Left ventricle myocardium superior (tissue), 1 donor: ENCODE measurements at regions not wholly inside any gene's neighbourhood (a gene's known extent, or its start where the extent isn't known, plus 50 kb on each side); places are given as distances from the start of the nearest gene placed in this dataset.
A peak's percentile ranks its signal among the peaks of the same experiment; 100 is the strongest.

Source experiments
- ATAC-seq: fragments of 200-7000 bp; cut with Tn5 transposase; one replicate; pipeline ENCODE4 v1.9.1; 2020; ENCODE audit warnings: mild to moderate bottlenecking, moderate library complexity
- DNase-seq: peaks from one replicate; pipeline ENCODE4 v3.0.0-alpha.2; 2020
- intact Hi-C: fragments of 100-400 bp; cut with micrococcal nuclease; formaldehyde crosslinking; loops from one replicate; pipeline ENCODE4 v1.11.0; 2022
- donor health status: DM: no; HTN: yes; CAD: no; lungs with severe emphysema.

- ATAC-seq (peak; percentile 62), DNase-seq (peak; percentile 46)
- intact Hi-C loops: no loop called here
Measured at GRCh38 chr6:105504706-105505105, 101.8 kb upstream of the PREP start.

GRCh38 chr6:105503641-105504040 is 100.8 kb upstream of the PREP start:
- intact Hi-C loops: no loop called here
- DNase-seq: no peak
- ATAC-seq: no peak

- intact Hi-C loops: no loop called here
- ATAC-seq (no peak), DNase-seq (no peak)
Measured at GRCh38 chr6:105501826-105502344, 99.0 kb upstream of the PREP start.

- intact Hi-C loops: no loop called here
- ATAC-seq: no peak
- no peak for DNase-seq
Measured at GRCh38 chr6:105501246-105501645, 98.4 kb upstream of the PREP start.

GRCh38 chr6:105500693-105501092 is 97.8 kb upstream of the PREP start:
- DNase-seq: no peak
- intact Hi-C loops: no loop called here
- no peak for ATAC-seq

- intact Hi-C loops: no loop called here
- no peak for DNase-seq
- ATAC-seq: no peak
Measured at GRCh38 chr6:105499931-105500330, 97.0 kb upstream of the PREP start.

GRCh38 chr6:105499136-105499870 is 96.4 kb upstream of the PREP start:
- no peak for ATAC-seq
- intact Hi-C loops: no loop called here
- DNase-seq: no peak

GRCh38 chr6:105497549-105497948 is 94.7 kb upstream of the PREP start:
- DNase-seq (no peak), ATAC-seq (no peak)
- intact Hi-C loops: no loop called here

GRCh38 chr6:105495515-105495914 is 92.6 kb upstream of the PREP start:
- ATAC-seq (no peak), DNase-seq (no peak)
- intact Hi-C loops: no loop called here

GRCh38 chr6:105494688-105495087 is 91.8 kb upstream of the PREP start:
- DNase-seq (no peak), ATAC-seq (no peak)
- intact Hi-C loops: no loop called here

- ATAC-seq: peak; percentile 15
- intact Hi-C loops: no loop called here
- no peak for DNase-seq
Measured at GRCh38 chr6:105493736-105494135, 90.9 kb upstream of the PREP start.

- ATAC-seq: peak; percentile 53
- no peak for DNase-seq
- intact Hi-C loops: no loop called here
Measured at GRCh38 chr6:105492706-105493673, 90.1 kb upstream of the PREP start.

GRCh38 chr6:105489216-105489530 is 86.3 kb upstream of the PREP start:
- ATAC-seq (no peak), DNase-seq (no peak)
- intact Hi-C loops: loop anchor here (10.0 kb wide), 2 partner anchors 246 to 726 kb away; no protein-coding TSS in a partner anchor

GRCh38 chr6:105488516-105489215 is 85.8 kb upstream of the PREP start:
- intact Hi-C loops: loop anchor here (10.0 kb wide), 2 partner anchors 246 to 726 kb away; no protein-coding TSS in a partner anchor
- DNase-seq (no peak), ATAC-seq (peak; percentile 65)

GRCh38 chr6:105487040-105487790 is 84.3 kb upstream of the PREP start:
- no peak for ATAC-seq
- intact Hi-C loops: loop anchor here (10.0 kb wide), 2 partner anchors 248 to 728 kb away; no protein-coding TSS in a partner anchor
- DNase-seq: no peak

- intact Hi-C loops: loop anchor here (10.0 kb wide), 2 partner anchors 249 to 729 kb away; no protein-coding TSS in a partner anchor
- ATAC-seq: no peak
- DNase-seq: no peak
Measured at GRCh38 chr6:105485456-105485855, 82.6 kb upstream of the PREP start.

GRCh38 chr6:105484238-105485161 is 81.6 kb upstream of the PREP start:
- peak; percentile 55 for ATAC-seq
- intact Hi-C loops: loop anchor here (10.0 kb wide), 2 partner anchors 250 to 730 kb away; no protein-coding TSS in a partner anchor
- DNase-seq: no peak

- no peak for ATAC-seq
- intact Hi-C loops: loop anchor here (10.0 kb wide), 2 partner anchors 251 to 731 kb away; no protein-coding TSS in a partner anchor
- no peak for DNase-seq
Measured at GRCh38 chr6:105483492-105483891, 80.6 kb upstream of the PREP start.
